Esophagus squamous epithelium (tissue), 4 donors: ENCODE measurements at regions not wholly inside any gene's neighbourhood (a gene's known extent, or its start where the extent isn't known, plus 50 kb on each side); places are given as distances from the start of the nearest gene placed in this dataset.

Experiments
- POLR2A ChIP-seq, 4 donors: fragments of 450-650 bp; IDR thresholded peaks; one replicate each; pipeline ENCODE4 v1.6.1; 2017; ENCODE audit warnings: antibody characterized with exemption in 4 of 4, mild to moderate bottlenecking in 4 of 4, moderate library complexity in 3 of 4
- TF ChIP-seq, protein P1 (sequence below), 6 experiments: fragments of 450-650 bp in 4 of 6; fragments of 200-600 bp in 2 of 6; sonication (generic) in 2 of 6; IDR thresholded peaks; one replicate each; pipeline ENCODE4 v1.5.1; 2016 to 2019; ENCODE audit warnings: antibody characterized with exemption in 6 of 6, mild to moderate bottlenecking in 4 of 6, moderate library complexity in 4 of 6

GRCh38 chr5:10144040-10144439 is 105.6 kb downstream of the ATPSCKMT start:
- no peak for TF ChIP-seq POLR2A (IDR thresholded peaks at IDR 0.05)
- TF ChIP-seq, protein P1, sequence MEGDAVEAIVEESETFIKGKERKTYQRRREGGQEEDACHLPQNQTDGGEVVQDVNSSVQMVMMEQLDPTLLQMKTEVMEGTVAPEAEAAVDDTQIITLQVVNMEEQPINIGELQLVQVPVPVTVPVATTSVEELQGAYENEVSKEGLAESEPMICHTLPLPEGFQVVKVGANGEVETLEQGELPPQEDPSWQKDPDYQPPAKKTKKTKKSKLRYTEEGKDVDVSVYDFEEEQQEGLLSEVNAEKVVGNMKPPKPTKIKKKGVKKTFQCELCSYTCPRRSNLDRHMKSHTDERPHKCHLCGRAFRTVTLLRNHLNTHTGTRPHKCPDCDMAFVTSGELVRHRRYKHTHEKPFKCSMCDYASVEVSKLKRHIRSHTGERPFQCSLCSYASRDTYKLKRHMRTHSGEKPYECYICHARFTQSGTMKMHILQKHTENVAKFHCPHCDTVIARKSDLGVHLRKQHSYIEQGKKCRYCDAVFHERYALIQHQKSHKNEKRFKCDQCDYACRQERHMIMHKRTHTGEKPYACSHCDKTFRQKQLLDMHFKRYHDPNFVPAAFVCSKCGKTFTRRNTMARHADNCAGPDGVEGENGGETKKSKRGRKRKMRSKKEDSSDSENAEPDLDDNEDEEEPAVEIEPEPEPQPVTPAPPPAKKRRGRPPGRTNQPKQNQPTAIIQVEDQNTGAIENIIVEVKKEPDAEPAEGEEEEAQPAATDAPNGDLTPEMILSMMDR (IDR thresholded peaks at IDR 0.05) = no peak
